SU-DHL-6 (cell line): ENCODE measurements at regions not wholly inside any gene's neighbourhood (a gene's known extent, or its start where the extent isn't known, plus 50 kb on each side); places are given as distances from the start of the nearest gene placed in this dataset.
A peak's percentile ranks its signal among the peaks of the same experiment; 100 is the strongest.

Experiments
- H2AFZ ChIP-seq: fragments of 200-600 bp; sonication (generic); 2 replicates; pipeline ENCODE4 v1.6.1; 2014; ENCODE audit warnings: low read depth, mild to moderate bottlenecking, moderate library complexity, mixed read lengths, antibody characterized with exemption, low read length; ENCODE audit not compliant: severe bottlenecking
- H3F3A ChIP-seq: fragments of 200-600 bp; shearing (Covaris generic); 2 replicates; pipeline ENCODE4 v1.6.0; 2016; ENCODE audit warnings: antibody characterized with exemption, mild to moderate bottlenecking; ENCODE audit not compliant: insufficient read depth
- H3K27ac ChIP-seq: fragments of 200-600 bp; sonication (generic); 2 replicates; pipeline ENCODE4 v1.5.1; 2016; ENCODE audit warnings: low read depth, mild to moderate bottlenecking, low read length, moderate library complexity, mixed read lengths
- H3K27me3 ChIP-seq: fragments of 200-600 bp; sonication (generic), shearing (Covaris generic); 2 replicates; pipeline ENCODE4 v1.6.0; 2014; ENCODE audit warnings: mild to moderate bottlenecking, low read length
- H3K36me3 ChIP-seq: fragments of 200-600 bp; sonication (generic); 2 replicates; pipeline ENCODE4 v1.6.1; 2014; ENCODE audit warnings: mild to moderate bottlenecking, low read length, mixed read lengths
- H3K4me2 ChIP-seq: fragments of 300-600, 200-600 bp; shearing (Covaris generic), sonication (generic); 2 replicates; pipeline ENCODE4 v1.6.0; 2014; ENCODE audit warnings: low read length, low read depth, mild to moderate bottlenecking; ENCODE audit not compliant: poor library complexity, severe bottlenecking
- H3K4me3 ChIP-seq: fragments of 200-600 bp; sonication (generic); 2 replicates; pipeline ENCODE4 v1.5.1; 2014; ENCODE audit warnings: antibody characterized with exemption, low read length, mild to moderate bottlenecking, mixed read lengths; ENCODE audit not compliant: insufficient read depth, poor library complexity, severe bottlenecking
- H3K79me2 ChIP-seq: fragments of 200-600 bp; sonication (generic); 2 replicates; pipeline ENCODE4 v1.6.1; 2014; ENCODE audit warnings: mild to moderate bottlenecking, low read length, moderate library complexity; ENCODE audit not compliant: insufficient read depth
- H3K9ac ChIP-seq: fragments of 200-600 bp; sonication (generic); 2 replicates; pipeline ENCODE4 v1.7.0; 2014; ENCODE audit warnings: mild to moderate bottlenecking, low read length
- H3K9me2 ChIP-seq: fragments of 200-600 bp; sonication (generic); replicated peaks from 2 replicates; pipeline ENCODE4 v1.6.1; 2014; ENCODE audit warnings: low read length; ENCODE audit not compliant: insufficient read depth
- H3K9me3 ChIP-seq: fragments of 200-600 bp; sonication (generic); 2 replicates; pipeline ENCODE4 v1.6.1; 2014; ENCODE audit warnings: low read length, mixed read lengths; ENCODE audit not compliant: insufficient read depth
- H4K20me1 ChIP-seq: fragments of 200-600 bp; sonication (generic); 2 replicates; pipeline ENCODE4 v1.6.1; 2014; ENCODE audit warnings: low read depth, mild to moderate bottlenecking, antibody characterized with exemption, low read length, moderate library complexity, mixed read lengths
- EZH2phosphoT487 ChIP-seq: fragments of 200-600 bp; sonication (generic), shearing (Covaris generic); conservative IDR thresholded peaks from 2 replicates; pipeline ENCODE4 v1.6.1; 2018; ENCODE audit warnings: mild to moderate bottlenecking, antibody characterized with exemption, low read length, moderate library complexity, mixed read lengths
- TF ChIP-seq, protein P1 (sequence below): fragments of 200-600 bp; sonication (generic); IDR thresholded peaks from one replicate; pipeline ENCODE4 v1.5.1; 2017; ENCODE audit warnings: antibody characterized with exemption, mild to moderate bottlenecking, low read length, moderate library complexity; ENCODE audit not compliant: insufficient read depth, poor library complexity, severe bottlenecking

- 0 out of 2 replicates have a peak, but pooled peaks cover 7% of the 10 kb centered on the region for H3K79me2 ChIP-seq
- no peak overlapping the region for H3K4me3 ChIP-seq
- no peak overlapping the region for H3K9ac ChIP-seq
- TF ChIP-seq, protein P1, sequence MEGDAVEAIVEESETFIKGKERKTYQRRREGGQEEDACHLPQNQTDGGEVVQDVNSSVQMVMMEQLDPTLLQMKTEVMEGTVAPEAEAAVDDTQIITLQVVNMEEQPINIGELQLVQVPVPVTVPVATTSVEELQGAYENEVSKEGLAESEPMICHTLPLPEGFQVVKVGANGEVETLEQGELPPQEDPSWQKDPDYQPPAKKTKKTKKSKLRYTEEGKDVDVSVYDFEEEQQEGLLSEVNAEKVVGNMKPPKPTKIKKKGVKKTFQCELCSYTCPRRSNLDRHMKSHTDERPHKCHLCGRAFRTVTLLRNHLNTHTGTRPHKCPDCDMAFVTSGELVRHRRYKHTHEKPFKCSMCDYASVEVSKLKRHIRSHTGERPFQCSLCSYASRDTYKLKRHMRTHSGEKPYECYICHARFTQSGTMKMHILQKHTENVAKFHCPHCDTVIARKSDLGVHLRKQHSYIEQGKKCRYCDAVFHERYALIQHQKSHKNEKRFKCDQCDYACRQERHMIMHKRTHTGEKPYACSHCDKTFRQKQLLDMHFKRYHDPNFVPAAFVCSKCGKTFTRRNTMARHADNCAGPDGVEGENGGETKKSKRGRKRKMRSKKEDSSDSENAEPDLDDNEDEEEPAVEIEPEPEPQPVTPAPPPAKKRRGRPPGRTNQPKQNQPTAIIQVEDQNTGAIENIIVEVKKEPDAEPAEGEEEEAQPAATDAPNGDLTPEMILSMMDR, result no peak
- no peak for TF ChIP-seq EZH2phosphoT487
- H4K20me1 ChIP-seq, result no peaks in the 10 kb centered on the region
- no peak overlapping the region for H3K27ac ChIP-seq
- no peaks in the 10 kb centered on the region for H3K27me3 ChIP-seq
- no peak overlapping the region for H3K4me2 ChIP-seq
- no peaks in the 10 kb centered on the region for H3K9me3 ChIP-seq
- no peaks in the 10 kb centered on the region for H3K9me2 ChIP-seq
- H3K36me3 ChIP-seq, result no peaks in the 10 kb centered on the region
- peaks cover 9% of the 10 kb centered on the region; the same call in 1 of the 2 replicates for H3F3A ChIP-seq
- no peak overlapping the region for H2AFZ ChIP-seq
Measured at GRCh38 chr14:22502007-22502406, 87.0 kb downstream of the DAD1 start.

GRCh38 chr14:22500954-22501726, 87.9 kb downstream of the DAD1 start:
- peaks cover 9% of the 10 kb centered on the region; the same call in 1 of the 2 replicates for H3F3A ChIP-seq
- no peaks in the 10 kb centered on the region for H3K36me3 ChIP-seq
- 0 out of 2 replicates have a peak, but pooled peaks cover 7% of the 10 kb centered on the region for H3K79me2 ChIP-seq
- no peaks in the 10 kb centered on the region for H3K9me2 ChIP-seq
- no peak overlapping the region for H2AFZ ChIP-seq
- H3K9me3 ChIP-seq, result no peaks in the 10 kb centered on the region
- H3K27ac ChIP-seq, result 0 out of 2 replicates have a peak overlapping the region, but pooled peaks have one; percentile 4
- TF ChIP-seq, protein P1, result no peak
- TF ChIP-seq EZH2phosphoT487, result no peak
- H3K4me3 ChIP-seq, result no peak overlapping the region
- H4K20me1 ChIP-seq, result no peaks in the 10 kb centered on the region
- no peak overlapping the region for H3K9ac ChIP-seq
- no peaks in the 10 kb centered on the region for H3K27me3 ChIP-seq
- no peak overlapping the region for H3K4me2 ChIP-seq

DNA sequence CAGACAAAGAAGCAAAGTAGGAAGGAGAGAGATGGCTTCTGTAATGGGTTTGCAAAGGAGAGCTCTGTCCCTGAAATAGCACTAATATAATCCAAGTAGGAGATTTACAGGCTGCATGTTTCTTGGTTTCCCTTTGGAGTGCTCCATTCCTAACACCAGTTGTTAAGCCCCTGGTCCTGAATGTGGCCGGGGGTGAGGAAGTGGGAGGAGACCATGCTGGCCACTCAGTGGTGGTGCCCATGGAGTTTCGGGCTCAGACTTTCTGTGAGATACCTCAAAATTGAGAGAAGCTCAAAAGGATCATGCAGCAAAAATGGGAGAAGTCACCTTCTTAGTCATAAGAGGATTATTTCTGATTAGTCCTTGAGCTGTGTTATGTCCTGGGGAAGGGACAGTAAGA, 88.5 kb downstream of the DAD1 start:
- no peak overlapping the region for H3K4me3 ChIP-seq
- no peaks in the 10 kb centered on the region for H3K36me3 ChIP-seq
- no peak overlapping the region for H3K4me2 ChIP-seq
- no peak overlapping the region for H2AFZ ChIP-seq
- peaks cover 6% of the 10 kb centered on the region; the same call in 1 of the 2 replicates for H3F3A ChIP-seq
- 0 out of 2 replicates have a peak, but pooled peaks cover 7% of the 10 kb centered on the region for H3K79me2 ChIP-seq
- H3K9me2 ChIP-seq, result no peaks in the 10 kb centered on the region
- H3K27ac ChIP-seq, result 0 out of 2 replicates have a peak overlapping the region, but pooled peaks have one; percentile 4
- no peaks in the 10 kb centered on the region for H3K27me3 ChIP-seq
- no peak for TF ChIP-seq EZH2phosphoT487
- TF ChIP-seq, protein P1, result no peak
- no peak overlapping the region for H3K9ac ChIP-seq
- H4K20me1 ChIP-seq, result no peaks in the 10 kb centered on the region
- no peaks in the 10 kb centered on the region for H3K9me3 ChIP-seq
